HG03342 (cell line): ENCODE measurements at regions not wholly inside any gene's neighbourhood (a gene's known extent, or its start where the extent isn't known, plus 50 kb on each side); places are given as distances from the start of the nearest gene placed in this dataset.

ENCODE experiments used
- ATAC-seq: cut with Tn5 transposase; IDR thresholded peaks from one replicate; pipeline ENCODE4 v1.9.1; 2021; ENCODE audit warnings: mild to moderate bottlenecking, moderate library complexity; ENCODE audit not compliant: unreplicated experiment

GRCh38 chr7:19872094-19872493 lies 98.7 kb upstream of the TMEM196 start:
- ATAC-seq: no peak

GRCh38 chr7:19871102-19871501 lies 97.7 kb upstream of the TMEM196 start:
- ATAC-seq: no peak

GRCh38 chr7:19869979-19870378 lies 96.6 kb upstream of the TMEM196 start:
- no peak for ATAC-seq

GRCh38 chr7:19853261-19853832 lies 79.9 kb upstream of the TMEM196 start:
- ATAC-seq: no peak

GRCh38 chr7:19852192-19852591 lies 78.8 kb upstream of the TMEM196 start:
- no peak for ATAC-seq

- ATAC-seq: no peak
Observed at GRCh38 chr7:19851504-19851903, 78.1 kb upstream of the TMEM196 start.

GRCh38 chr7:19834566-19834965 lies 61.1 kb upstream of the TMEM196 start:
- ATAC-seq: no peak

- no peak for ATAC-seq
Observed at GRCh38 chr7:19830604-19831003, 57.2 kb upstream of the TMEM196 start.
